Globus pallidus (tissue), 1 donor: ENCODE measurements at regions not wholly inside any gene's neighbourhood (a gene's known extent, or its start where the extent isn't known, plus 50 kb on each side); places are given as distances from the start of the nearest gene placed in this dataset.
A peak's percentile ranks its signal among the peaks of the same experiment; 100 is the strongest.

Experiments
- DNase-seq: peaks from one replicate; pipeline ENCODE4 v3.0.0-alpha.2; 2015; ENCODE audit warnings: low spot score

GRCh38 chr4:130484826-130485225 is 1388.9 kb downstream of the C4orf33 start:
- DNase-seq = no peak

- no peak for DNase-seq
Observed at GRCh38 chr4:130485371-130485770, 1389.4 kb downstream of the C4orf33 start.

GRCh38 chr4:130486186-130486585 is 1390.2 kb downstream of the C4orf33 start:
- DNase-seq = no peak

GRCh38 chr4:130486841-130487240 is 1390.9 kb downstream of the C4orf33 start:
- DNase-seq = no peak

GRCh38 chr4:130510661-130511060 is 1414.7 kb downstream of the C4orf33 start:
- DNase-seq = no peak

GRCh38 chr4:130511776-130512175 is 1415.8 kb downstream of the C4orf33 start:
- no peak for DNase-seq

GRCh38 chr4:130524057-130524456 is 1428.1 kb downstream of the C4orf33 start:
- DNase-seq = no peak

GRCh38 chr4:130530505-130530904 is 1434.6 kb downstream of the C4orf33 start:
- no peak for DNase-seq

GRCh38 chr4:130534651-130535050 is 1438.7 kb downstream of the C4orf33 start:
- no peak for DNase-seq

GRCh38 chr4:130542953-130543352 is 1447.0 kb downstream of the C4orf33 start:
- DNase-seq = no peak

GRCh38 chr4:130545171-130545570 is 1449.2 kb downstream of the C4orf33 start:
- no peak for DNase-seq

- no peak for DNase-seq
Observed at GRCh38 chr4:130545596-130545995, 1449.6 kb downstream of the C4orf33 start.

GRCh38 chr4:130559268-130559667 is 1463.3 kb downstream of the C4orf33 start:
- DNase-seq = no peak

- DNase-seq = peak; percentile 41
Observed at GRCh38 chr4:130563185-130563888, 1467.4 kb downstream of the C4orf33 start.

- DNase-seq = no peak
Observed at GRCh38 chr4:130563889-130564418, 1468.0 kb downstream of the C4orf33 start.

GRCh38 chr4:130568746-130569145 is 1472.8 kb downstream of the C4orf33 start:
- no peak for DNase-seq

- DNase-seq = no peak
Observed at GRCh38 chr4:130573742-130574141, 1477.8 kb downstream of the C4orf33 start.

GRCh38 chr4:130574215-130574614 is 1478.3 kb downstream of the C4orf33 start:
- DNase-seq = no peak

GRCh38 chr4:130576218-130576617 is 1480.3 kb downstream of the C4orf33 start:
- DNase-seq = no peak

- no peak for DNase-seq
Observed at GRCh38 chr4:130591091-130591490, 1495.1 kb downstream of the C4orf33 start.

- DNase-seq = no peak
Observed at GRCh38 chr4:130600706-130601105, 1504.8 kb downstream of the C4orf33 start.

- DNase-seq = no peak
Observed at GRCh38 chr4:130603043-130603442, 1507.1 kb downstream of the C4orf33 start.

- no peak for DNase-seq
Observed at GRCh38 chr4:130608121-130608520, 1512.2 kb downstream of the C4orf33 start.

GRCh38 chr4:130628531-130628930 is 1532.6 kb downstream of the C4orf33 start:
- DNase-seq = no peak
